ENCODE measurements at regions not wholly inside any gene's neighbourhood (a gene's known extent, or its start where the extent isn't known, plus 50 kb on each side); places are given as distances from the start of the nearest gene placed in this dataset.
"Not testable (repeated sequence)": the region's sequence is repeated elsewhere in the genome, so short reads cannot be mapped to it uniquely, and the experiment has no call there.

- Histone ChIP-seq H3K27ac (no peak overlapping the region), H3K4me1 (no peaks in the 10 kb centered on the region), H3K9me3 (replicated peaks) (no peaks in the 10 kb centered on the region), H3K4me3 (no peak overlapping the region), H3K27me3 (no peaks in the 10 kb centered on the region), H3K36me3 (no peaks in the 10 kb centered on the region)
- no peak for DNase-seq
These were observed 391.0 kb upstream of the SLITRK5 start for GRCh38 chr13:87280139-87280538.

- no peak overlapping the region for H3K4me3 ChIP-seq
- H3K9me3 ChIP-seq (replicated peaks): no peaks in the 10 kb centered on the region
- no peak for DNase-seq
- H3K27me3 ChIP-seq: no peaks in the 10 kb centered on the region
- no peaks in the 10 kb centered on the region for H3K36me3 ChIP-seq
- H3K27ac ChIP-seq: no peak overlapping the region
- no peaks in the 10 kb centered on the region for H3K4me1 ChIP-seq
These were observed 383.4 kb upstream of the SLITRK5 start for GRCh38 chr13:87287721-87288120.

- Histone ChIP-seq H3K4me1 (peaks cover 7% of the 10 kb centered on the region; the same call in 1 of the 2 replicates), H3K4me3 (no peak overlapping the region), H3K27ac (no peak overlapping the region), H3K27me3 (no peaks in the 10 kb centered on the region), H3K9me3 (replicated peaks) (no peaks in the 10 kb centered on the region), H3K36me3 (no peaks in the 10 kb centered on the region)
- peak; percentile 1 to 19 for DNase-seq
These were observed 375.5 kb upstream of the SLITRK5 start for GRCh38 chr13:87295636-87296035.

GRCh38 chr13:87302034-87302433, 369.1 kb upstream of the SLITRK5 start:
- Histone ChIP-seq H3K9me3 (replicated peaks) (no peaks in the 10 kb centered on the region), H3K4me3 (no peak overlapping the region), H3K4me1 (no peaks in the 10 kb centered on the region), H3K36me3 (no peaks in the 10 kb centered on the region), H3K27me3 (no peaks in the 10 kb centered on the region), H3K27ac (no peak overlapping the region)
- DNase-seq: no peak

DNA sequence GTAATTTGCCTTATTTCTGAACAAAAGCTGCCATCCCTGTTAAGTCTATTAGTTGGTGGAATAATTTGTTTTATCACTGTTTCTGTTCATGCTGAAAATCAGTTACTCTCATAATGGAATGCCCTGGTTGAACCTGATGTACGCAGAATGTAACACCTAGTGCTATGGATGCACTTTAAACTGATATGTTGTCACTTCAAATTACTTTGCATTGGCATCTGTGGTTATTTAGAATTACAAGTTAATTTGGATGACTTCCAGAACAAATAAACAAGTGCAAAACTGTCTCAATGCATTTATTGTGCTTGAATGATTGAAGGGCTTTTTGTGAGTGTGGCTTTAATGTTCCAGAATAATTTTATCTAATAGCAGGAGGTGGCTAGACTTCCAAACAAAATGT, 368.2 kb upstream of the SLITRK5 start:
- H3K4me3 ChIP-seq: no peak overlapping the region
- H3K9me3 ChIP-seq (replicated peaks): no peaks in the 10 kb centered on the region
- H3K27me3 ChIP-seq: no peaks in the 10 kb centered on the region
- H3K4me1 ChIP-seq: no peaks in the 10 kb centered on the region
- H3K36me3 ChIP-seq: no peaks in the 10 kb centered on the region
- H3K27ac ChIP-seq: no peak overlapping the region
- DNase-seq: no peak

GRCh38 chr13:87311165-87311564, 360.0 kb upstream of the SLITRK5 start:
- H3K27ac ChIP-seq: no peak overlapping the region
- DNase-seq: no peak
- H3K4me3 ChIP-seq: no peak overlapping the region

DNA sequence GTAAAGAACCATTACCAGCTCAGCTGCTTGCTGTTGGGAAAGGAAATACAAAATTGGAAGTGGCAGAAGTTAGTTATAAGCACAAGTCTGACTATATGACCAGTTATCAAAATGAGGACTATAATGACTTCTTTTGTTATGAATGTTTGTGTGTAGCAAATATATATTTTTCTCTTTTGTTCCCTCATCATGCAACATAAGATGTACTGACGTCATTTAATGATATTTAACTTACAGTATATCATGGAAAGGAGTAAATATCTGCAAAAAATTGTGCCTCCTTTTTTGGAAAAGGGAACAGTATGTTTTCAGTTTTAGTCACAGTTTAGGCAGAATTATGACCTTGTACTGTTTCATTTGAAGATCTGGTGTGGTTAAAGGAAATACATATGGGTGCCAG, 356.3 kb upstream of the SLITRK5 start:
- no peak for DNase-seq
- no peak overlapping the region for H3K27ac ChIP-seq
- no peaks in the 10 kb centered on the region for H3K4me1 ChIP-seq

More at GRCh38 chr13:87311165-87311564, 360.0 kb upstream of the SLITRK5 start:
- Histone ChIP-seq H3K9me3 (replicated peaks) (no peaks in the 10 kb centered on the region; the same call in 1 of the 2 replicates), H3K4me1 (no peaks in the 10 kb centered on the region), H3K27me3 (no peaks in the 10 kb centered on the region), H3K36me3 (no peaks in the 10 kb centered on the region)

DNA sequence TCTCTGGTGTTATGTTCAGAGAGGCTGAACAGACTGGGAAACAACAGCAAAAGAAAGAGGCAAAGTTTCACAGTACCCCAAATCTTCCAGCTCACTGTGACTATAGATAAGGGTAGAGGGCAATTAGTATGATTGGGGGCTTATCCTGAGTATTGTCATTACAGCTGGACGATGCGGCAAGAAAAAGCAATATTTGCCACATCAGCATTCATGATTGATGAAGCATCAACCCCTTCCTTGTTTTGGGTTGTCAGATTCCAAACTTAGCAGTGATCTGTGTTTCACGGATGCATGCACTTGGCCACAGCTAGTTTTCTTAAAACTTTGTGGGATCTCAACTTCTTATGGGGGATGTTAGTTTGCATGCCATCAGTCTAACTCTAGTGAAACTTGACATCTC, 348.8 kb upstream of the SLITRK5 start:
- H3K4me1 ChIP-seq: no peaks in the 10 kb centered on the region
- H3K4me3 ChIP-seq: no peak overlapping the region
- no peaks in the 10 kb centered on the region for H3K27me3 ChIP-seq
- no peak overlapping the region for H3K27ac ChIP-seq
- DNase-seq: no peak
- no peaks in the 10 kb centered on the region for H3K36me3 ChIP-seq
- no peaks in the 10 kb centered on the region; the same call in 1 of the 2 replicates for H3K9me3 ChIP-seq (replicated peaks)

More for the DNA sequence above, 356.3 kb upstream of the SLITRK5 start:
- Histone ChIP-seq H3K27me3 (no peaks in the 10 kb centered on the region), H3K9me3 (replicated peaks) (no peaks in the 10 kb centered on the region; the same call in 1 of the 2 replicates), H3K36me3 (no peaks in the 10 kb centered on the region), H3K4me3 (no peak overlapping the region)

- no peaks in the 10 kb centered on the region for H3K4me1 ChIP-seq
- no peaks in the 10 kb centered on the region for H3K27me3 ChIP-seq
- H3K36me3 ChIP-seq: no peaks in the 10 kb centered on the region
- no peak overlapping the region for H3K4me3 ChIP-seq
- no peak for DNase-seq
- H3K9me3 ChIP-seq (replicated peaks): no peaks in the 10 kb centered on the region; the same call in 1 of the 2 replicates
- H3K27ac ChIP-seq: no peak overlapping the region
These were observed 346.6 kb upstream of the SLITRK5 start for GRCh38 chr13:87324558-87324957.

- DNase-seq: no peak
- Histone ChIP-seq H3K4me1 (no peaks in the 10 kb centered on the region), H3K27me3 (no peaks in the 10 kb centered on the region)
These were observed 340.0 kb upstream of the SLITRK5 start for GRCh38 chr13:87331178-87331577.

DNA sequence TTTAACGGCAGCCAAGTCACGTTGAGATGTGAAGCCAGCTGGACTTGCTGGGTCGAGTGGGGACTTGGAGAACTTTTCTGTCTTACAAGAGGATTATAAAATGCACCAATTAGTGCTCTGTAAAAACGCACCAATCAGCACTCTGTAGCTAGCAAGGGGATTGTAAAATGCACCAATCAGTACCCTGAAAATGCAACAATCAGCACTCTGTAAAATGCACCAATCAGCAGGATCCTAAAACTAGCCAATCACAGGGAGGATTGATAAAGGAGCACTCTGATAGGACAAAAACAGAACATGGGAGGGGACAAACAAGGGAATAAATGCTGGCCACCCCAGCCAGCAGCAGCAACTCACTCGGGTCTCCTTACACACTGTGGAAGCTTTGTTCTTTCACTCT, 337.6 kb upstream of the SLITRK5 start:
- no peak for DNase-seq
- Histone ChIP-seq H3K27ac (no peak overlapping the region), H3K4me1 (no peaks in the 10 kb centered on the region), H3K27me3 (no peaks in the 10 kb centered on the region), H3K9me3 (replicated peaks) (no peaks in the 10 kb centered on the region), H3K4me3 (no peak overlapping the region), H3K36me3 (no peaks in the 10 kb centered on the region)

More at GRCh38 chr13:87331178-87331577, 340.0 kb upstream of the SLITRK5 start:
- Histone ChIP-seq H3K36me3 (no peaks in the 10 kb centered on the region), H3K9me3 (replicated peaks) (no peaks in the 10 kb centered on the region), H3K4me3 (no peak overlapping the region), H3K27ac (no peak overlapping the region)

- H3K4me1 ChIP-seq: no peaks in the 10 kb centered on the region
- H3K9me3 ChIP-seq (replicated peaks): no peaks in the 10 kb centered on the region
- H3K4me3 ChIP-seq: no peak overlapping the region
- H3K27me3 ChIP-seq: no peaks in the 10 kb centered on the region
- H3K36me3 ChIP-seq: no peaks in the 10 kb centered on the region
- H3K27ac ChIP-seq: no peak overlapping the region
- no peak for DNase-seq
These were observed 337.0 kb upstream of the SLITRK5 start for GRCh38 chr13:87334176-87334575.

GRCh38 chr13:87336346-87336889, 334.8 kb upstream of the SLITRK5 start:
- H3K9me3 ChIP-seq (replicated peaks); H3K36me3 ChIP-seq; H3K27me3 ChIP-seq; H3K27ac ChIP-seq; DNase-seq; H3K4me3 ChIP-seq; H3K4me1 ChIP-seq: not testable (repeated sequence)

GRCh38 chr13:87344176-87344575, 327.0 kb upstream of the SLITRK5 start:
- no peaks in the 10 kb centered on the region; the same call in 1 of the 2 replicates for H3K9me3 ChIP-seq (replicated peaks)
- DNase-seq: peak in 1 of 2 experiments; percentile 12
- H3K4me1 ChIP-seq: peaks cover 9% of the 10 kb centered on the region
- no peaks in the 10 kb centered on the region for H3K27me3 ChIP-seq
- H3K4me3 ChIP-seq: no peak overlapping the region
- peak overlapping the region; percentile 25 for H3K27ac ChIP-seq
- no peaks in the 10 kb centered on the region for H3K36me3 ChIP-seq

GRCh38 chr13:87355451-87355850, 315.7 kb upstream of the SLITRK5 start:
- H3K27ac ChIP-seq: peak overlapping the region; percentile 25
- H3K4me1 ChIP-seq: peaks cover 9% of the 10 kb centered on the region
- H3K27me3 ChIP-seq: no peaks in the 10 kb centered on the region
- no peaks in the 10 kb centered on the region; the same call in 1 of the 2 replicates for H3K9me3 ChIP-seq (replicated peaks)
- peak; percentile 33 to 44 for DNase-seq
- no peaks in the 10 kb centered on the region for H3K36me3 ChIP-seq
- no peak overlapping the region for H3K4me3 ChIP-seq

DNA sequence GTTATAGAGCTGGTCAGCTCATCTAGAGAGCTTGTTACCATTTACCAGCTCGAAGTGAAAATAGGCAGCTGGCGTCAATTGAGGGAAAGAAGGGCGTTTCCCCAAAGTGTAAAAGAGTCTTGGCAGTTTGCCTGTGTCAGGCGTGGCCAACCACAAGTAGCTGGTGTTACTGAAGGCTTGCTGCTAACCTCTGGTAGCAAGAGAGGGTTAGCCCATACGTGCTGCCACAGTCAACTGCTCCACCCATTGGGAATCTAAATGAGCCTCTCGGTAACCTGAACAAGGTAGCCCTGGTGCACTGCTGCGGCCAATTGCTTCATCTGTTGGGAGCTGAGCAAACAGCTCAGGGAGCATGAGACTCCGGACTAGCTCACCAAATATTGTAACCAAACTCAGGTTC, 314.9 kb upstream of the SLITRK5 start:
- Histone ChIP-seq H3K4me1 (peaks cover 9% of the 10 kb centered on the region), H3K27ac (peak overlapping the region; percentile 25), H3K36me3 (no peaks in the 10 kb centered on the region), H3K27me3 (no peaks in the 10 kb centered on the region), H3K4me3 (no peak overlapping the region), H3K9me3 (replicated peaks) (no peaks in the 10 kb centered on the region; the same call in 1 of the 2 replicates)
- DNase-seq: peak; percentile 46 to 47

Data from SJCRH30 (cell line).